ENCODE measurements at regions not wholly inside any gene's neighbourhood (a gene's known extent, or its start where the extent isn't known, plus 50 kb on each side); places are given as distances from the start of the nearest gene placed in this dataset.
A peak's percentile ranks its signal among the peaks of the same experiment; 100 is the strongest.

- dilution Hi-C loops (cut with MboI; ENCODE audit: extremely low pct_ligation_motif_present, low sequenced_read_pairs) = no loop called here
- Histone ChIP-seq H3K27me3 (ENCODE audit: control insufficient read depth, extremely low read depth, insufficient read depth, low read length) (no peaks in the 10 kb centered on the region), H3K4me2 (ENCODE audit: control insufficient read depth, extremely low read depth, insufficient read depth, low read depth, low read length) (no peak overlapping the region), H3K79me2 (ENCODE audit: control insufficient read depth, insufficient read depth, low read length) (no peaks in the 10 kb centered on the region), H3K27ac (ENCODE audit: control insufficient read depth, insufficient read depth, low read length) (no peak overlapping the region), H3K4me1 (ENCODE audit: control insufficient read depth, extremely low read depth, insufficient read depth, low read length) (no peaks in the 10 kb centered on the region), H3K4me3 (ENCODE audit: control insufficient read depth in 2 of 3, extremely low read depth in 1 of 3, insufficient read depth in 2 of 3, low read depth in 1 of 3, low read length in 3 of 3) (no peak overlapping the region), H3K36me3 (ENCODE audit: control insufficient read depth in 2 of 2, extremely low read depth in 1 of 2, insufficient read depth in 2 of 2, low read length in 2 of 2) (no peaks in the 10 kb centered on the region), H2AFZ (ENCODE audit: control insufficient read depth, low read length) (no peak overlapping the region), H3K9me3 (ENCODE audit: control insufficient read depth, low read depth, low read length) (no peaks in the 10 kb centered on the region), H4K20me1 (ENCODE audit: control insufficient read depth, extremely low read depth, insufficient read depth, low read length) (no peaks in the 10 kb centered on the region), H3K9me1 (ENCODE audit: control insufficient read depth, extremely low read depth, insufficient read depth, low read length) (no peaks in the 10 kb centered on the region), H3K9ac (ENCODE audit: control insufficient read depth, extremely low read depth, insufficient read depth, low read length) (no peak overlapping the region)
- DNase-seq (ENCODE audit: low read depth, low spot score) = no peak
- FAIRE-seq = peak; percentile 61
- TF ChIP-seq EZH2 (IDR thresholded peaks at IDR 0.05; ENCODE audit: low read length) = no peak
- TF ChIP-seq, protein P1, sequence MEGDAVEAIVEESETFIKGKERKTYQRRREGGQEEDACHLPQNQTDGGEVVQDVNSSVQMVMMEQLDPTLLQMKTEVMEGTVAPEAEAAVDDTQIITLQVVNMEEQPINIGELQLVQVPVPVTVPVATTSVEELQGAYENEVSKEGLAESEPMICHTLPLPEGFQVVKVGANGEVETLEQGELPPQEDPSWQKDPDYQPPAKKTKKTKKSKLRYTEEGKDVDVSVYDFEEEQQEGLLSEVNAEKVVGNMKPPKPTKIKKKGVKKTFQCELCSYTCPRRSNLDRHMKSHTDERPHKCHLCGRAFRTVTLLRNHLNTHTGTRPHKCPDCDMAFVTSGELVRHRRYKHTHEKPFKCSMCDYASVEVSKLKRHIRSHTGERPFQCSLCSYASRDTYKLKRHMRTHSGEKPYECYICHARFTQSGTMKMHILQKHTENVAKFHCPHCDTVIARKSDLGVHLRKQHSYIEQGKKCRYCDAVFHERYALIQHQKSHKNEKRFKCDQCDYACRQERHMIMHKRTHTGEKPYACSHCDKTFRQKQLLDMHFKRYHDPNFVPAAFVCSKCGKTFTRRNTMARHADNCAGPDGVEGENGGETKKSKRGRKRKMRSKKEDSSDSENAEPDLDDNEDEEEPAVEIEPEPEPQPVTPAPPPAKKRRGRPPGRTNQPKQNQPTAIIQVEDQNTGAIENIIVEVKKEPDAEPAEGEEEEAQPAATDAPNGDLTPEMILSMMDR (optimal IDR thresholded peaks at IDR 0.05 in 1 of 3, IDR thresholded peaks at IDR 0.05 in 1 of 3, conservative IDR thresholded peaks at IDR 0.05 in 1 of 3; ENCODE audit: extremely low read depth in 1 of 3, insufficient read depth in 2 of 3, low read length in 3 of 3) = no peak
Measured at GRCh38 chr4:87734936-87735335, 64.4 kb upstream of the IBSP start.

- TF ChIP-seq, protein P1 (optimal IDR thresholded peaks at IDR 0.05 in 1 of 3, IDR thresholded peaks at IDR 0.05 in 1 of 3, conservative IDR thresholded peaks at IDR 0.05 in 1 of 3; ENCODE audit: extremely low read depth in 1 of 3, insufficient read depth in 2 of 3, low read length in 3 of 3) = no peak
- TF ChIP-seq EZH2 (IDR thresholded peaks at IDR 0.05; ENCODE audit: low read length) = no peak
- no peaks in the 10 kb centered on the region for H3K79me2 ChIP-seq (ENCODE audit: control insufficient read depth, insufficient read depth, low read length)
- H3K4me3 ChIP-seq (ENCODE audit: control insufficient read depth in 2 of 3, extremely low read depth in 1 of 3, insufficient read depth in 2 of 3, low read depth in 1 of 3, low read length in 3 of 3) = no peak overlapping the region
- no peaks in the 10 kb centered on the region for H3K9me1 ChIP-seq (ENCODE audit: control insufficient read depth, extremely low read depth, insufficient read depth, low read length)
- FAIRE-seq (no peak), DNase-seq (ENCODE audit: low read depth, low spot score) (no peak)
- H2AFZ ChIP-seq (ENCODE audit: control insufficient read depth, low read length) = no peak overlapping the region
- H3K36me3 ChIP-seq (ENCODE audit: control insufficient read depth in 2 of 2, extremely low read depth in 1 of 2, insufficient read depth in 2 of 2, low read length in 2 of 2) = no peaks in the 10 kb centered on the region
- H3K4me2 ChIP-seq (ENCODE audit: control insufficient read depth, extremely low read depth, insufficient read depth, low read depth, low read length) = no peak overlapping the region
- H4K20me1 ChIP-seq (ENCODE audit: control insufficient read depth, extremely low read depth, insufficient read depth, low read length) = no peaks in the 10 kb centered on the region
- H3K27me3 ChIP-seq (ENCODE audit: control insufficient read depth, extremely low read depth, insufficient read depth, low read length) = no peaks in the 10 kb centered on the region
- H3K27ac ChIP-seq (ENCODE audit: control insufficient read depth, insufficient read depth, low read length) = no peak overlapping the region
- no peaks in the 10 kb centered on the region for H3K4me1 ChIP-seq (ENCODE audit: control insufficient read depth, extremely low read depth, insufficient read depth, low read length)
- no peaks in the 10 kb centered on the region for H3K9me3 ChIP-seq (ENCODE audit: control insufficient read depth, low read depth, low read length)
- H3K9ac ChIP-seq (ENCODE audit: control insufficient read depth, extremely low read depth, insufficient read depth, low read length) = no peak overlapping the region
- dilution Hi-C loops (cut with MboI; ENCODE audit: extremely low pct_ligation_motif_present, low sequenced_read_pairs) = no loop called here
Measured at GRCh38 chr4:87738483-87738882, 60.9 kb upstream of the IBSP start.

Data from keratinocyte (primary cell).